Fibroblast of villous mesenchyme (primary cell): ENCODE measurements at regions not wholly inside any gene's neighbourhood (a gene's known extent, or its start where the extent isn't known, plus 50 kb on each side); places are given as distances from the start of the nearest gene placed in this dataset.

Experiments used
- DNase-seq: peaks from one replicate; pipeline ENCODE4 v3.0.0-alpha.2; 2010; ENCODE audit warnings: low read depth
- H3K4me3 ChIP-seq: 2 replicates; pipeline ENCODE4 v1.5.1; 2011; ENCODE audit warnings: low read depth, mild to moderate bottlenecking, low read length
- CTCF ChIP-seq: IDR thresholded peaks from 2 replicates; pipeline ENCODE4 v1.5.1; 2012; ENCODE audit warnings: low read depth, mild to moderate bottlenecking, low read length; ENCODE audit not compliant: insufficient read depth

DNA sequence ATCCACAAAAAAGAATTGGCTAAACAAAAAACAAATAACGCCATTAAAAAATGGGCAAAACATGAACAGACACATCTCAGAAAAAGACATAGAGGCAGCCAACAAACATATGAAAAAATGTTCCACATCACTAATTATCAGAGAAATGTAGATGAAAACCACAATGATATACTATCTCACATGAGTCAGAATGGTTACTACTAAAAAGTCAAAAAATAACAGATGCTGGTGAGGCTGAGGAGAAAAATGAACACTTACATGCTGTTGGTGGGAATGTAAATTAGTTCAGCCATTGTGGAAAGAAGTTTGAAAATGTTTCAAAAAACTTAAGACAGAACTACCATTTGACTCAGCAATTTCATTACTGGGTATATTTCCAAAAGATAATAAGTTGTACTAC, 430.1 kb upstream of the JAG1 start:
- H3K4me3 ChIP-seq = no peak overlapping the region
- TF ChIP-seq CTCF = no peak
- peak; percentile 9 for DNase-seq

GRCh38 chr20:11108102-11108810, 434.5 kb upstream of the JAG1 start:
- DNase-seq = no peak
- no peak overlapping the region for H3K4me3 ChIP-seq
- no peak for TF ChIP-seq CTCF

DNA sequence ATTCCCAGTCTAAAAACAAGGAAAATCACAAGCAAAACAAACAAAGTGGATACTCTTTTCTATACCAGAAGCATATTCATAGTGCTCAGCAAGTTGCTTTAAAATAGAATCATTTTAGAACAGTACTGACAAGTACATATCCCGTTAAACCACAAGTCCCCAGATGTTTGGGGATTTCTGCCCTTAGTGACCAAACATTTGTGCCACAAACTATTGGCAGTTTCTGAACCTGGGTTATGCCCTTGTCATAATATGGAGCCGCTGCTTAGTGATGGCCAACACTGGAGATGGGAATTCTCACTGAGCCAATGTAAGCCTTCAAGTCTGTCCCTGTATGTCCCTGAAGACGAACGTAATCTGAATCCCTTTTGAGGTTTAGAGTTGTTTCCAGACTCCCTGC, 436.7 kb upstream of the JAG1 start:
- TF ChIP-seq CTCF = no peak
- no peak overlapping the region for H3K4me3 ChIP-seq
- no peak for DNase-seq

DNA sequence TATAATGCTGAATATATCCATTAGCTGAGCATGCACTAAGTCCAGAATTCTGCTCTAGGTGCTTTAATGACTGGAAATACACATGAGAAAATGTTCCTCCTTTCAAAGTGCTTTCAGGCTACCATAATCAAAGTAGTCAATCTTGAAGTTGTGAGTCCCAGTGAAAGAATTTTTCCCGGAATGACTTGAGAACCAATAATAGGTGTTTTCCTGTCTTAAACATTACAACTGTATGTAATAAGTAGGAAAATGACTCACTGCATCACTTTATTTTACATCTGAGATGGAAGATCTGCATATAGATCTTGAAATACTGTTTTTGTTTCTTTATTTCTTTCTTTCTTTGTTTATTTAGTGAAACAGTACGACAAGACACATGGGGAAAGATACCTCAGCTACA, 437.4 kb upstream of the JAG1 start:
- no peak overlapping the region for H3K4me3 ChIP-seq
- DNase-seq = no peak
- TF ChIP-seq CTCF = no peak

DNA sequence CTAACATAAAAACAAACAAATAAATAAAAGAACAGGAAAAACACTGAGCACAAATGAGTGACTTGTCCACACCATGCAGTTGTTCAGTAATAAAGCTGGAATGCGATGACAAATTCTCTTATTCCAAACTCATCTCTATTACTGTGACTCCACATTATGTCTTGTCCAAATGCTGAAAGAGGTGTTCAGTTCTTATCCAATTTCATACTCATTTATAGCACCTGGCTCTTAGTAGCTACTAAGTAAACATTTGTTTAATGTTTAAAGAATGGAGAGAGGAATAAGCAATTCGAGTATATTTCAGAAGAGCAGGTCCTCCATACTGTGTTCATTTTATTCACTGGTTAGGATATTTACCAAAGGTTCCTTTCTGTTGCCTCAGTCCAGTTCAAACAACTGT, 439.0 kb upstream of the JAG1 start:
- TF ChIP-seq CTCF = no peak
- DNase-seq = no peak
- H3K4me3 ChIP-seq = no peak overlapping the region

DNA sequence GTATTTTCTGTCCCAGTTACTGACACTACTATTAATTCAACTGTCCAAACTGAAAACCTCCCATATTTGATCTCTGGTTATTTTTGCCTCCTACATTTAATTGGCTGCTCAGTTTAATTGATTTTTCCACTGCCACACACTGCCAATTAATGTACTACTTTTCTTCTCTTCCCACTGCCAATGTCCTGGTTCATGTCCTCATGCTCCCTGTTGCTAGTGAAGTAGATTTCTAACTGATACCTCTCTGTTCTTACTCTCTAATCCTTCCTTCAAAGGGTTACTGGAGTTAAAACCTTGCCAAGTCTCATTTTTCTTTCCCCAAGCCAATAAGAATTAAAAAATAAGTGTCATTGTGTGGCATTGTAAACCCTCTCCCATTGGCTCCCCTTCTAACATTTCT, 440.6 kb upstream of the JAG1 start:
- H3K4me3 ChIP-seq = no peak overlapping the region
- no peak for DNase-seq
- TF ChIP-seq CTCF = no peak
